ENCODE measurements at regions not wholly inside any gene's neighbourhood (a gene's known extent, or its start where the extent isn't known, plus 50 kb on each side); places are given as distances from the start of the nearest gene placed in this dataset.
"Not testable (repeated sequence)": the region's sequence is repeated elsewhere in the genome, so short reads cannot be mapped to it uniquely, and the experiment has no call there.

DNA sequence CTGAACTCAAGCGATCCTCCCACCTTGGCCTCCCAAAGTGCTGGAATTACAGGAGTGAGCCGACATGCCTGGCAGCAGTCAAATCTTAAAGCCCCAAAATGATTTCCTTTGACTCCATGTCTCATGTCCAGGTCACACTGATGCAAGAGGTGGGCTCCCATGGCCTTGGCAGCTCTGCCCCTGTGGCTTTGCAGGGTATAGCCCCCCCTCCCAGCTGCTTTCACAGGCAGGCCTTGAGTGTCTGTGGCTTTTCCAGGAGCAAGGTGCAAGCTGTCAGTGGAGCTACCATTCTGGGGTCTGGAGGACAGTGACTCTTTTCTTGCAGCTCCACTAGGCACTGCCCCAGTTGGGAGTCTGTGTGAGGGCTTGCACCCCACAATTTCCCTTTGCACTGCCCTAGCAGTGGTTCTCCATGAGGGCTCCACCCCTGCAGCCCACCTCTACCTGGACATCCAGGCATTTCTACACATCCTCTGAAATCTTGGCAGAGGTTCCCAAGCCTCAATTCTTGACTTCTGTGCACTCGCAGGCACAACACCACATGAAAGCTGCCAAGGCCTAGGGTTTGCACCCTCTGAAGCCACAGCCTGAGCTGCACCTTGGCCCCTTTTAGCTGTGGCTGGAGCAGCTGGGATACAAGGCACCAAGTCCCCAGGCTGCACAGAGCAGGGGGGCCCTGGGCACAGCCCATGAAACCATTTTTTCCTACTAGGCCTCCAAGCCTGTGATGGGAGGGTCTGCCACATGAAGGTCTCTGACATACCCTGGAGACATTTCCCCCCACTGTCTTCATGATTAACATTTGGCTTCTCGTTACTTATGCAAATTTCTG lies 79.3 kb upstream of the ARL4D start:
- DNase-seq (ENCODE audit: low spot score), result no peak
- intact Hi-C loops (cut with DNase I), result loop anchor here in 1 of 2 donors (10.0 kb wide), 1 partner anchor 295 kb away; the partner anchor contains the start of genes RND2 and VAT1

DNA sequence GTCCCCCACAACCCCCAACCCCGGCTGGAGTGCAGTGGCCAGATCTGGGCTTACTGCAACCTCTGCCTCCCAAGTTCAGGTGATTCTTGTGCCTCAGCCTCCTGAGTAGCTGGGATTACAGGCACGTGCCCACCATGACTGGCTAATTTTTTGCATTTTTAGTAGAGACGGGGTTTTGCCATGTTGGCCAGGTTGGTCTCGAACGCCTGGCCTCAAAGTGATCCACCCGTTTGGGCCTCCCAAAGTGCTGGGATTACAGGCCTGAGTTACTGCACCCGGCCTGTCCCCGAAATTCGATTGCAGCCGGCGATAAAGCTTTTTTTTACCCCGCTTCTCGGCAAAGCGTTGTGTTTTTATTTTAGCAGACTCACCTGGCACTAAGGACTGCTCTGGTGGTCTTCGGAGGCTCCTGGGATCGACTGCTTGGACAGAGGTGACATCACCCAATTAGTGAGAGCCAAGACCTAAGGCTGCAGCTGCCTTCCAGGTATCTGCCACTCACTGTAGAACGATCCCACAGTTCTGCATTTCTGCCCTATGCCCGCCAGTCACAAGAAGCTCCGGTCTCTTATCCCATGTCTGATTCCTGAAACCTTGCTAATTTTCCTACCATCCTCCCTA lies 82.2 kb upstream of the ARL4D start:
- DNase-seq (ENCODE audit: low spot score), result peak; percentile 77
- intact Hi-C loops (cut with DNase I), result loop anchor here in 1 of 2 donors (10.0 kb wide), 1 partner anchor 292 kb away; the partner anchor contains the start of genes RND2 and VAT1

DNA sequence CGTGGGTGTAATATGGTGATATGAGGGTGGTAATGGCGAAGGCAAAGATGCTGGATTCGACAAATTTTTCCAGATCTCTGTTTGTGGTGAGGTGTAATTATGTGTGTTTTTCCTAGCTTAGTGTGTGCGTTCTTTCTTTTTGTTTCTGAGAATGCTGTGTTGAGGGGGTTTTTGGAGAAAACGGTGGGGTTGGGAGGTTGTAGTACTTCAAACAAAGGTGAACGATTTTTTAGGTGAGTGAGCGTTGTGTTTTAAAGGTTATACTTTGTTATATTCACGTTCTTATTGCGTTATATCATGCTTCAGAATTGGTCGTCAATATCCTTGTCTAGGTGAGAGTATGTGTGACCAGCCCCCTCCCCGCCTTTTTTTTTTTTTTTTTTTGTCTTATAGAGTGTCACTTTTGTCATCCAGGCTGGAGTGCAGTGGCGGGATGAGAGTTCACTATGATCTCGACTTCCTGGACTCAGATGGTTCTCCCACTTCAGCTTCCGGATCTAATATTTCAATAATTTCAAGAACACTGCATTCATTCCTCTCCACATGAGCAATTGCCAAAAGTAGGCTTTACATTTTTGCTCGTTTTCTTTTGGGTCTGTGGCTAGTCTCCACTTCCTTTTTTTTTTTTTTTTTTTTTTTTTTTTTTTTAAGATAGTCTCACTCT lies 82.2 kb upstream of the RNU2-1 start:
- intact Hi-C loops (cut with DNase I), result loop anchor here in 1 of 2 donors (10.0 kb wide), 1 partner anchor 291 kb away; the partner anchor contains the start of genes RND2 and VAT1
- no peak for DNase-seq (ENCODE audit: low spot score)

DNA sequence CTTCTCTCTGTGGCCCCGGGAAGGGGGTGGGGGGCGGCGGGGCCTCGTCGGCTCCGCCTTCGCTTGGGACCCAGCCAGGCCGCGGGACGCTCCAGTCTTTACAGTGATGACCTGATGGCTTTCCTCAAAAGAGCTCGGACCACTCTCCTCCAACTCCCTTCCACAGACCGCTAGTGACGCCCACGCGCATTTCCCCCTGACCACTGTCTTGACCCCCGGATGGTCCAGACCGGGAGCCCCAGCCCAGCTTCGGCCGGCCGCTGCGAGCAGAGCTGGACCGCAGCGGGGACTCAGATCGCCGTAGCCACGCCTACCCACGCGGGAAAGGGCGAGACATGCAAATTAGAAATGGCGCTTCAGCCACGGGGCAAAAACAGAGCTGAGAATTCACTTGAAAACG lies 81.6 kb upstream of the RNU2-1 start:
- intact Hi-C loops (cut with DNase I), result loop anchor here in 1 of 2 donors (10.0 kb wide), 1 partner anchor 291 kb away; the partner anchor contains the start of genes RND2 and VAT1
- no peak for DNase-seq (ENCODE audit: low spot score)

DNA sequence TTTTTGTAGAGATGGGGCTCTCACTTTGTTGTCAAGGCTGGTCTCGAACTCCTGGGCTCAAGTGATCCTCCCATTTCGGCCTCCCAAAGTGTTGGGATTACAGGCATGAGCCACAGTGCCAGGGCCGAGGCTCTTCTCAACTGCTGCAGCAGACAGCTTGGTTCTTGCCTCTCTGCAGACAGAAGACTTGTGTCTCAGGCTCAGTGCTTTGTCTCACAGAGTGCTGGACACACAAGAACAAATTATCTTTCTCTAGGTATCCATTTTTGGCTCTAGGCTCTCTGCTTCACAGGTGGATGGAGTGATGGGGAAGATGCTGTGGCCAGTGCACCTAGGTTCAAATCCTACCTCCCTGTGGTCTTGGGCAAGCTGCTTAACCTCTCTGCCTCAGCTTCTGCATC lies 80.8 kb upstream of the RNU2-1 start:
- intact Hi-C loops (cut with DNase I), result loop anchor here in 1 of 2 donors (10.0 kb wide), 1 partner anchor 290 kb away; the partner anchor contains the start of genes RND2 and VAT1
- no peak for DNase-seq (ENCODE audit: low spot score)

DNA sequence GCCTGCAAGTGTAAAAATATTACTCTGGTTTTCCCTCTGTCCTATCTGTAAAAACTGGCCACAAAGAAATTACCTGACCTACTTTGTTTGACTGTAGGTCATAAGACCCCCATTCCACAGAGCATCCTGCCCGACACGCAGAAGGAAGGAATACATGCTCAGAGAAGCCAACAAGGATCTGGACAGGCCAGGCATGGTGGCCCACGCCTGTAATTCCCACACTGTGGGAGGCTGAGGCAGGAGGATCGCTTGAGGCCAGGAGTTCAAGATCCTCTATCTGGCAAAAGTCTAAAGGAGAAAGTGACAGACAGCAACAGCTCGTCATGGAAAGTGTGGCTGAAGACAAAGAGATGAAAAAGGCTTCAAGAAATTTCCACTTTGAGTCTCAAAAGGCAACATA lies 78.2 kb upstream of the RNU2-1 start:
- intact Hi-C loops (cut with DNase I), result loop anchor here in 1 of 2 donors (10.0 kb wide), 1 partner anchor 287 kb away; the partner anchor contains the start of genes RND2 and VAT1
- DNase-seq (ENCODE audit: low spot score), result no peak

DNA sequence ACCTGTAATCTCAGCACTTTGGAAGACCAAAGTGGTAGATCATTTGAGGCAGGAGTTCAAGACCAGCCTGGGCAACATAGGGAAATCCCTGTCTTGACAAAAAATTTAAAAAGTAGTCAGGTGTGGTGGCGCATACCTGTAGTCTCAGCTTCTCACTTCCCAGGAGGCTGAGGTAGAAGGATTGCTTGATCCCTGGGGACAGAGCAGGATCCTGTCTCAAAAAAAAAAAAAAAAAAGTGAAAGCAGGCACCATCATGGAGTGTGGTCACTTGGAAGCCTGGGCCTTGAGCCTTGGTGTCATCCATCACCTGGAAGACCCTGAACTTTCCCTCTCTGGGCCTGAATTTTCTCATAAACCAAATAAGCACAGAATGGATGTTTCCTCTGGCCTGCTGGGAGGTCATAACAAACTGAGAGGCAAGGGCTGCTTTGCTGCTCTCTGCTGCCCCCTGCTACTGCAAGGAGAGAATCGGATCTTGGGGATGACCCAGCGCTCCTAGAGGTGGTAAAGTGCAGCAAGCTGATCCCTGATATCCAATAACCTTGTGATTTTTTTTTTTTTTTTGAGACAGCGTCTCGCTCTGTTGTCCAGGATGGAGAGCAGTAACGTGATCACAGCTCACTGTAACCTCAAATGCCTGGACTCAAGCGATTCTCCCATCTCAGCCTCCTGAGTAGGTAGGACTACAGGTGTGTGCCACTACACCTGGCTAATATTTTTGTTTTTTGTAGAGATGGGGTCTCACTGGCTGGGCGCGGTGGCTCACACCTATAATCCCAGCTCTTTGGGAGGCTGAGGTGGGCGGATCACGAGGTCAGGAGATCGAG lies 75.9 kb upstream of the RNU2-1 start:
- peak; percentile 22 for DNase-seq (ENCODE audit: low spot score)
- intact Hi-C loops (cut with DNase I), result loop anchor here in 1 of 2 donors (10.0 kb wide), 1 partner anchor 285 kb away; the partner anchor contains the start of genes RND2 and VAT1

DNA sequence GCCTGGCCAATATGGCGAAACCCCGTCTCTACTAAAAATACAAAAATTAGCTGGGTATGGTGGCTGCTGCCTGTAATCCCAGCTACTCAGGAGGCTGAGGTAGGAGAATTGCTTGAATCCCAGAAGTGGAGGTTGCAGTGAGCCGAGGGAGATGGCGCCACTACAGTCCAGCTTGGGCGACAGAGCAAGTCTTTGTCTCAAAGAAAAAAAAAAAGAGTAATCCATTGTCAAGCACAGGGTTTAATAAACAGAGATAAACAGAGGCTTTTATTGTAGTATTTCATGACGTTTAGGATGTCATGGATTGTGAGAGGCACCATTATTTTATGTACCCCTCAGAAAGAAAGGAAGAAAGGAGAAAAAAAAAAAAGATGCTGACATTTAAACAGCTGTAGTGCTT lies 75.2 kb upstream of the RNU2-1 start:
- intact Hi-C loops (cut with DNase I), result no loop called here
- no peak for DNase-seq (ENCODE audit: low spot score)

DNA sequence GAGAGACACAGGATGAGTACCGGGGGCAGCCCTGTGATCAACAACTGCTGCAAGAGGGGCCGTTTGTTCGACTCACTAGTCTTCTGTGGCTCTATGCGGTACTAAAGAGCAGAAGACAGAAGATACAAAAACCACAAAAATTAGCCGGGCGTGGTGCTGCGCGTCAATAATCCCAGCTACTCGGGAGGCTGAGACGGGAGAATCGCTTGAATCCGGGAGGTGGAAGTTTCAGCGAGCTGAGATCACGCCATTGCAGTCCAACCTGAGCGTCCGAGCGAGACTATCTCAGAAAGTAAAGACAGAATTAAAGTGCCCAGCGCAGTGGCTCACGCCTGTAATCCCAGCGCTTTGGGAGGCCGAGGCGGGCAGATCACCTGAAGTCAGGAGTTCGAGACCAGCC lies 71.0 kb upstream of the RNU2-1 start:
- intact Hi-C loops (cut with DNase I), result not testable (repeated sequence)

DNA sequence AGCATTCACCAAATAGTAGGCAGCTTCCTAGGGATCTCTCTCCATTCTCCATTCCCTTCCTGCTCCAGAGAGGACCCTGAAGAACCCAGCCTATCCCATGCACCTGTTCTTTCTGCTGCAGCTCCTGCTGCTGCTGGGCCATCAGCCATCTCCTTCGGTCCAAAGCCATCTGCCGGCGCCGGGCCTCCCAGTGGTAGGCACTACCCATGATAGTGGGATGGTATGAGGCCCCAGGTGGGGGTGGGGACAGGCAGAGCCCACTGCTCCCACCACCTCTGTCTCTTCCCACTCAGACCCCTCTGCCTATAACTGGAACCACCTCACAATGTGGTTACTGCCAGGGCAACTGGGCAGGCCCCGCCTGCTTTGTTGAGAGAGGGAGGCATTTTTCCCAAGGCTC lies 69.3 kb upstream of the RNU2-1 start:
- intact Hi-C loops (cut with DNase I); DNase-seq (ENCODE audit: low spot score): not testable (repeated sequence)

More for the DNA sequence above, 71.0 kb upstream of the RNU2-1 start:
- DNase-seq (ENCODE audit: low spot score), result not testable (repeated sequence)

DNA sequence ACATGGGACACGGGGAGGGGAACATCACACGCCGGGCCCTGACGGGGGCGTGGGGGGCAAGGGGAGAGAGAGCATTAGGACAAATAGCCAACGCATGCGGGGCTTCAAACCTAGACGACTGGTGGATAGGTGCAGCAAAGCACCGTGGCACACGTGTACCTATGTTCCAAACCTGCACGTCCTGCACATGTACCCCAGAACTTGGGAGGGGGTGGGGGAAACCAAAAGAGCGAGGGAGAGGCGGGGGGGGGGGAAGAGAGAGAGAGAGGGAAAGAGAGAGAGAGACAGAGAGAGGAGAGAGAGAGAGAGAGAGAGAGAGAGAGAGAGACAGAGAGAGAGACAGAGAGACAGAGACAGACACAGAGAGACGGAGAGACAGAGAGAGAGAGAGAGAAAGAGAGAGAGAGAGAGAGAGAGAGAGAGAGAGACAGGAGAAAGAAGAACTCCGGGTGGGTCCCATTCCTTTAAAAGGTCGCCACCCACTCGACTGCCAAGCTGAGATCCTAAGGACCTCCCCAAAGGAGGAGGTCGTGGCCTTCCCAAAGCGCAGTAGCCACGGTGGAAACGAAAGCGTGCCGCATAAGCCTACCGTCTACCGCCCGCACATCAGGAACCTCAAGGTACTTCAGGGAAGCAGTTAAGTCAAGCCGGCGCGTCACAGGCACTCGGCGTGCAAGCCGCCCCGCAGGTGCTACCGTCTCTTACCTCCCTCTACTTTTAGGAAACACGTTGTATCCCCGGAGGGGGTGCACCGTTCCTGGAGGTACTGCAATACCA lies 65.7 kb upstream of the RNU2-1 start:
- DNase-seq (ENCODE audit: low spot score); intact Hi-C loops (cut with DNase I): not testable (repeated sequence)

DNA sequence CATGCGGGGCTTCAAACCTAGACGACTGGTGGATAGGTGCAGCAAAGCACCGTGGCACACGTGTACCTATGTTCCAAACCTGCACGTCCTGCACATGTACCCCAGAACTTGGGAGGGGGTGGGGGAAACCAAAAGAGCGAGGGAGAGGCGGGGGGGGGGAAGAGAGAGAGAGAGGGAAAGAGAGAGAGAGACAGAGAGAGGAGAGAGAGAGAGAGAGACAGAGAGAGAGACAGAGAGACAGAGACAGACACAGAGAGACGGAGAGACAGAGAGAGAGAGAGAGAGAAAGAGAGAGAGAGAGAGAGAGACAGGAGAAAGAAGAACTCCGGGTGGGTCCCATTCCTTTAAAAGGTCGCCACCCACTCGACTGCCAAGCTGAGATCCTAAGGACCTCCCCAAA lies 55.9 kb upstream of the RNU2-1 start:
- intact Hi-C loops (cut with DNase I), result not testable (repeated sequence)

DNA sequence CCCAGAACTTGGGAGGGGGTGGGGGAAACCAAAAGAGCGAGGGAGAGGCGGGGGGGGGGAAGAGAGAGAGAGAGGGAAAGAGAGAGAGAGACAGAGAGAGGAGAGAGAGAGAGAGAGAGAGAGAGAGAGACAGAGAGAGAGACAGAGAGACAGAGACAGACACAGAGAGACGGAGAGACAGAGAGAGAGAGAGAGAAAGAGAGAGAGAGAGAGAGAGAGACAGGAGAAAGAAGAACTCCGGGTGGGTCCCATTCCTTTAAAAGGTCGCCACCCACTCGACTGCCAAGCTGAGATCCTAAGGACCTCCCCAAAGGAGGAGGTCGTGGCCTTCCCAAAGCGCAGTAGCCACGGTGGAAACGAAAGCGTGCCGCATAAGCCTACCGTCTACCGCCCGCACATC lies 49.8 kb upstream of the RNU2-1 start:
- DNase-seq (ENCODE audit: low spot score); intact Hi-C loops (cut with DNase I): not testable (repeated sequence)

More for the DNA sequence above, 55.9 kb upstream of the RNU2-1 start:
- DNase-seq (ENCODE audit: low spot score), result not testable (repeated sequence)

All from posterior vena cava (tissue), 2 donors.